SHP77 (cell line): ENCODE measurements at regions not wholly inside any gene's neighbourhood (a gene's known extent, or its start where the extent isn't known, plus 50 kb on each side); places are given as distances from the start of the nearest gene placed in this dataset.

Source experiments
- DNase-seq, 2 experiments: peaks; one replicate each; lab custom pipeline; 2025; lab: John Stamatoyannopoulos, UW

DNA sequence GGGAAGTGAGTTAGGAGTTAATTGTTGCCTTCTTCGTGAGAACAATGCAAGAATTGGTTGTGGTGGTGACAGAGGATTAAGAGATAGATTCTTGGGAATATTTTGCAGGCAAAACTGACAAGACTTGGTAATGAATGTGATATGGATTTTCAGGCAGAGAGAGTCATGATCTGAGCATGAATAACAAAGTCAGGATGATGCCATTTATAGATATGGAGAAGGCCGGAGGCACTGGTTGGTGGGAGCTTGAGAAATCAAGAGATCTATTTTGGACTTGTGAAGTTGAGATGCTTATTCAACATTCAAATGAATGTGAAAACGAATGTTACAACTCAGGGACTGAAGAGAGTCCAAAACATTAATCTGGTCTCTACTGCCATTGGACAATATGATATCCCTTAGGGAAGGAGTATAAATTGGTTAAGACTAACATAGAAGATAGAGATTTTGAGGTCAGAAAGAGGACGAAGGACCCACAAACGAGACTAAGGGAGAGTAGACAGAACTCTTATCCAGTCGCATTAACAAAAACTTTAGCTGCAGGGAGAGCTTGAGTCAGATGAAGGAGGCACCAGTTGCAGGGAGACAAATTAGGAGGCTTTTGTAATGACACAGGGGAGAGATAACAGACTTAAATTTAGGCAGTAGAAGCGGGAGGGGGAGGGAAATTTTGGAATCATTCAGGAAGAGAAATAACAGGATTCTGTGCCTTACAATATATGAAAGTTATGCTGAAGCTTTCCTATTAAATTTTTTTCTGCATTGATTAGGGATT, 1090.6 kb downstream of the GALC start:
- no peak for DNase-seq

DNA sequence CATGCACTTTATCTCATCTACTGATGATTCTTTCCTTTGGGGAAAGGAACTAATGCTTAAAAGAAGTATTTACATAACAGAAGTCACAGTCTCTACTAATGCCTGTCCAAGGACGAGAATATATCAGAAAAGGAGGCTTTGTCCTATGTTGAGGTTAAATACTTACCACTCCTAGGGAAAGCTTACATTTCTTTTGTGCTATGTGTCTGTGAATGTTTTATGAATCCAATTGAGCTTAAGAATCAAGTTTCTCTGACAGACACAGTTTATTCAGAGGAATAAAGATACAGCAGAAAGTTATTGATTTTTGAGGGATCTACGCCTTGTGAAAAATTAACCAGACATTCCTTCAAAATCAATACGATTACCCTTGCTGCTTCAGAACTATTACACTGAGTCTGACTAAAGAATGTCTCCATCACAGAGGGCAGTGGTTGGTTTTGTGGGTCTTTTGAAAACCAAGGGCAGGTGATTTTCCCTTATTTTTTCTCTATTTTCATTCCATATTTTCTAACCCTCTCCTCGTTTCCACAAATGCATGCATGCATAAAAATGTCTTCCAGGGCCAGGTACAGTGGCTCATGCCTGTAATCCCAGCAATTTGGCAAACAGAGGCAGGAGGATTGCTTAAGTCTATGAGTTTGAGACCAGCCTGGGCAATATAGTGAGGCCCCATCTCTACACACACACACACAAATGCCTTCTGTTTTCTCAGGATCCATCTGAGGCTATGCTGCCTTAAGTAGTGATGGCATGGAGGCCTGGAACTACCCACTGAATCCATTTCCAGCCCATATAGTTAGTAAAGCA, 1095.1 kb downstream of the GALC start:
- no peak for DNase-seq

DNA sequence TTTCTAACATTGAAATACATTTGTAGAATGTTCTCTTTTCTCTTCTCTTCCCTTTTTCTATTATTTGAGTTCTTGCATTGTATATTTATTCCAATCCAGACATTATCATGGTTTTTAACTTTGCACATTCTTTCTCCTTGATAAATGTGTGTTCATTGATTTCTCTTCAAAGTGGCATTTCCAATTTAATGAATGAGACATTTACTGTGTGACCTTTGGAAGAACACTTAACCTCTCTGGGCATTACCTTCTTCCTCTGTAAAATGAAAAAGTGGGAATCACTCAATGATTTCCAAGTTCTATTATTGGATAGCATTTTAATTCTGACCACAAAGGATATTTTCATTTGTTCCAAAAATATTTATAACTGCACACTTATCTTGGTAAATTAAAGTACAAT, 1095.8 kb downstream of the GALC start:
- DNase-seq: no peak

DNA sequence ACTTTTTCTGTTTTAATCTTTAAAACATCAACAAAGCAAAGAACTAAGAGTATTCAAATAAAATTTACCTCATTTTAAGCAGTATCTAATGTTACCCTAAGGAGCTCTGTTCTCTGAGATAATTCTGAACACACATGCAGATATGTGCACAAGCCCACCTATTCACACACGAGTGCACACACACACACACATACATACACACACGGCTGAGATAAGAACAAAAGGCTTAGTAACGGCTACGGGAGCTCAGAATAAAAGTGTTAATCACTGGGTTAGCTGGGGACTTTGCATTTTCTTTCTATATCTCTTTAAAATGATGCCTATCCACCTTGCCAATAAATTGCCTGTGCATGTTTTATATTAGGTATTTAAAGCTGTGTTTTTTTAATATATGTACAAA, 1096.3 kb downstream of the GALC start:
- DNase-seq: no peak

DNA sequence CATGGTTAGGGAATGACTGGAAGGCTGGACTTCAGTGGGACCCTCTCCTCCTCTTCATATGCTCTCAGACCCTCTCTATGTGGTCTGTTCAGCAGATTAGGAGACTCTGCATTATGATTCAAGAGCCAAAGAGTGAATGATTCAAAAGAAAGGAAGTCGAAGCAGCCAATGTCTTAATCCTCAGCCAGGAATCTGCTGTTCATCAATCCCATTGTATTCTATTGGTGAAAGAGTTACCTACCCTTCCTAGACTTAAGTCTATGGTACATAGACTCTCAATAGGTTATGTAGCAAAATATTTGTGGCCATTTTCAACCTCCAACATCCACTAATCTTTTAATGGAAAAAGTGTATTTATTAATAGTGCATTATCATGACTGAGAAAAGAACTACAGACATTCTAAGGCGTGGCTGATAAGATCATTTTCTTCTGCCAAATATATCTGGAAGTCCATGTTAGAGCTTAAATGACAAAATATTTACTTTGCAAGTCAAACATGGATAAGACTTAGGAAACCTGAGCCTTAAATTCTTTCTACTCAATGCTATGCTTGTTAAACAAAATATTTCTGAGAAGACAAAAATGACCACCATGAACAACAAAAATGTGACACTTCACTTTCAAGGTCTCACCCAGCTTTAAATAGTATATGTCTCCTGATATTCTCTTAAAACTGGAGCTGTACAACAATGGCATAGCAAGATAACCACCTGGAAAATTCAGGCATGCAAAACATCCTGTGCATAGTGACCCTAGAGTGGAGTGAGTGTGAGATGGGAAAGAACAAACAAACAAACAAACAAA, 1100.6 kb downstream of the GALC start:
- DNase-seq: no peak

DNA sequence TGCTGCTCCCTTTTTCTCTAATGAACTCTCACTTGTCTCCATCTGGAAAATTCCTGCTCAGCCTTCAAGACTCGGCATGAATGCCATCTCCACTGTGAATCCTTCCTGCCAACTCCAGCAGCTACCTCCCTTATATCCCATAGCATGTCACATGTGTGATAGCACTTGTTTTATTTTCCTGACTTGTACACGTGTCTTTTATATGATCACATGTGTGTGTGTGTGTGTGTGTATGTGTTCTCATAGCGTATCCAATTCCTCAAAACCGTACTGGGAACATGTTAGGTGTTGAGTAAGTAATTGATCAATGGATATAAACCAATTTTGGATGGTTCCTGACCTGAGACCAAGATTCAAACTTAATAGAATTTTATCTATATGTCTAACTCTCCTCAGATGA, 1107.7 kb downstream of the GALC start:
- DNase-seq: no peak

DNA sequence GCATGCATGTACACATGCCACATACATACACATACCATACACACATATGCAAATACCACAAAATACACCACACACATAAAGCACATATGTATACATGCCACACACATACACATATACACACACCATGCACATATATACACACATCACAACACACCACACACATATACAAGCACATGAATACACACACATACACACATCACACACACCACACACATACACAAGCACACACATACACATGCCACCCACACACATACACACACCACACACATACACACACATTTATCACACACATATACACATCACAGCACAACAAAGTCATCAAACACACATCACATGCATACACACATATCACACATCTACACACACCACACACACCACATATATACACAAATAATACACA, 1108.5 kb downstream of the GALC start:
- DNase-seq: no peak

DNA sequence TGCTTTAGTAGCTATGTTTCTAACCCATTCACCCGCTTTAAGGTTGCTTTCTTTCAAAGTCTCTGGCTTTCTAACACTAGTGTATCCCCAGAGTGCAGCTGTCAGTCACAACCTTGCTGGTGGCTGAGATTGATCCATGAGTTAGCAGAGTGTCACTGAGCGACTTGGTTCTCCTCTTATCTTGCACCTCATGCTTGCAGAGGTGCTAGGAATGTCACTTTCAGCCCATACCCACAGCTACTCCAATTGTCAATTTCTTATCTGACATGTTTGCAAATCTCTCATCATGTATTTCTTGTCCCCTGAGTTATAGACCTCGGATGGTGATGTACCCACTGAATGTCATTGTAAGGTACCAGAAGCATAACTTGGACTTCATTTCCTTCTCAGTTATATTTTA, 1110.2 kb downstream of the GALC start:
- DNase-seq: no peak

DNA sequence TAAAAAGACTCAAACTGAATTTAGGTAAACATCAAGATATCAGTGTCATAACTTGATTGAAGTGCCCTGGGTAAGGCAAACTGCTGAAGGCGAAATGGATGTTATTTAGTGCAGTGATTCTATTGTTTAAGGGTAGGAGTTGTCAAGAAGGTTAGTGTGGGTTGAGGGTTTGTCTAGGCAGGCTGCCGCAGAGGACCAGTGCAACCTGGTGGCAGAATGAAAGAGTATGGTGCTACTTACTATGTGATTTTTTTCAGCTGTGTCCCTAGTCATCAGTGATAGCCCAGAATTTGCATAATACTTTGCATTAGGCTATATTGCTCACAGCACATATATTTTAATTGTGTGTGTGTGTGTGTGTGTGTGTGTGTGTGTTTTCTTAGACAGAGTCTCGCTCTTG, 1127.0 kb downstream of the GALC start:
- no peak for DNase-seq

DNA sequence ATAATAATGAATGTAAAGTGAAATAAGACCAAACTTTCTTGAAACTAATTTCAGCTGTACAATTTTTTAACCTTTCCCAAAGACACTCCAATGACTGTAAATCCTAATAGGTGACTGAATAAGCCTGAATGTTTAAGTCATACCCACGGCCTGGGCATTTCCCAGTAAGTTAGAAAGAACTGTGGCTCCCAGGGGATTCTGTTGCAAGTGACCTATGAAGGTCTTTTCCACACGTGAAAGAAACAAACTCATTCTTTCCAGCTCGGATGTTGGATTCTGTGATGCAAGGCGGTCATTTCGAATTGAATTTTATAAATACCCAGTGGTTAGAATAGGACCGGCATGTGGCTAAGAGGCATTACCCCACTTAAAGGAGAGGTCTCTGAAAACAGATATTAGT, 1134.4 kb downstream of the GALC start:
- no peak for DNase-seq

DNA sequence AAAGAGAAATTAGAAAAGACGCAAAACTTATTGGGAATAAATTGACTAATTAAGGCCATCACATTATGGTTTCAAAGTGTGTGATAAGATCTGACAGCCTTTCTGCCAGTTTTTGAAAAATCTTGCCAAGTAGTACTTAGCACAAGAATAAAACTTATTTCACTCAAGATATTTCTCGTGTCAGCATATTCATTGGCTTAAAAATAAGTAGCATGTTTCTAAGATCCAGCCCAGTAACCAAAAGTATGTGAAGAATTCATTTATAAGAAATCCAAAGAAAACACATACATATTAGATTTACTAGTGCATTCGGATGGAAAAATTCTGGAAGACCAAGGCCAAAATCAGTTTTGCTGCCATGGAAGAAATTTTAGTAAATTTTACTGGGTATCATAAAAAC, 1135.0 kb downstream of the GALC start:
- DNase-seq: no peak

DNA sequence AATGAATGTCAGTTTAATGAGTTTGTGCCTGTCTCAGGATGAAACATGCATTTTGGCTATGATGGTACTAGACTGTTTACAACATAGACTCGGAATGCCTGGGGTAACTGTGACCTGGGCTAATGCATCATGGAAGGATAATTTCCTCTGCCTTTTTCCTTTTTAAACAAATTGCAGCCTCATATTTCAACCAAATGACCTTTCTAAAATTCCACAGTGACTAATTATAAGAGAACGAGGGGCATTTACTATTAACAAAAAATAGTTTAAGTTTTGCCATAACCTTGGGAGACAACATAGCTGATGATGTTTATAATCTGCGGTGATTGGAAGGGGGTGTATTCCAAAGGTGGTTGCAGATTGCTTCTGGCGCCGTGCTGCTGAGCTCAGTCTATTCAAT, 1140.5 kb downstream of the GALC start:
- DNase-seq: no peak

DNA sequence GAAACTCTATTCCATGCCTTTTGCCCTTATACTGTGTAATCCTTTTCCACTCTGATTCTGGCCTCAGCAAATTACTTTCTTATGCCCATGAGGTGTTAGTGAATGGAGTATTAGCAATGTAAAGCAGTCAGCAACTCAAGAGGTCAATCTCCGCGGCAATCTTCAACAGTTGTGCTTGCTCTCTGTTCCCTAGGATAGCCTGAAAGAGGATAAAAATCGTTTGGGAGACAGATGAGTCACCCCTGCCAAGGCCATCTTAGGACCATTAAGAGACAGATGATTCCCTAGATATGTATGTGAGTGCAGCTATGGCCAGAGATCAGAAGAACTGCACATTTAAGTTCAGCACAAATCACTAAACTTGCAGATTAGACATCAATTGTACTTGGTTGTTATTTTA, 1145.8 kb downstream of the GALC start:
- DNase-seq: no peak

DNA sequence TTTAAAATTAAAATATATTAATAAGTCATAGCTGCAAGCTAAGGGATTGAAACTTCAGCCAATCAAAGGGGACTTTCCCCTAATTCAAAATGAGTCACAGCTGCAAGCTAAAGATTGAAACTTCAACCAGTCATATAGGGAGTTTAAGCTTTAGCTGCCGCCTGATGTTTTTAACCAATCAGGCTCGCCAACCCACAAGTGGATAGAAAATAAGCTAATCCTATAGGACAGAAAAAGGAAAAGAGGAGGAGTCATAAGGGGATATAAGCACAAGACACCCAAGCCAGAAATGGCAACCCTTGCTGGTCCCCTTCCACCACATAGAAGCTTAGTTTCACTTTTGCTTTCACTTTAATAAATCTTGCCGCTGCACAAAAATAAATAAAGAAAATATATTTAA, 1154.6 kb downstream of the GALC start:
- DNase-seq: no peak

DNA sequence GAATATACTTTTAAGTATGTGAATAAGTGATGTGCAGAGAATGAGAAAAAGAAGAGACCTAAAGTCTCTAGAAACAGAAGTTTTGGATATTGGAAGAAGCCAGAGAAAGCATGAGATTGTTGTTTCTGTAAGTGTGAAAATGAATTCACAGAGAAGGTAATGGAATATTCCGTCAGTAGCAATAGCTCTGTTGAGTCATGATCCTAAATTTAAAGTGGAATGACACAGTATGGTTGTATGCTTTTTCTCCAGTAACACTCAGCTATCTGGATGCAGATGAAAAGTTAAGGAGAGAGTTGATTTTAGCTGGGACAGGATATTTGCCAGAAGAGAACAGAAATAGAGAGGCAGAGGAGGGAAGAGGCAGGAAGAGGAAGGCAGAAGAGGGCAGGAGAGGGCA, 1166.3 kb downstream of the GALC start:
- no peak for DNase-seq

DNA sequence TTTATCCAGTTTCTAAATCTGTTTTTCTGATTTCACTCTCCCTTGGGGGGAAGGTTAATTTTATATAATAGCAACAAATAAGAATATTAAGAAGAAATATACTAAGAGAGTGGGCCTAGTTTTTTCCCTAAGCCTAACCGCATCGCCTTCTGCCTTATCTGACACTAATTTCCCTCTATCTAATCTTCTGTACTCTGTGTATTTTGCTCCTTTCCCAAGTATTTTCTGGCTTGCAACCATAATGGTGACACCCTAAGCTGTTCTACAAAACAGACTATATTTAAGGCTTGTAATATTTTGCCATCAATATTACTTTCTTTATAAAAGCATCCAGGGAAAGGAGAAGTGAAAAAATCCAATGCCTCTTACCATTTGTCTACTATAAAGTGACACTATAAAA, 1168.8 kb downstream of the GALC start:
- DNase-seq: no peak

DNA sequence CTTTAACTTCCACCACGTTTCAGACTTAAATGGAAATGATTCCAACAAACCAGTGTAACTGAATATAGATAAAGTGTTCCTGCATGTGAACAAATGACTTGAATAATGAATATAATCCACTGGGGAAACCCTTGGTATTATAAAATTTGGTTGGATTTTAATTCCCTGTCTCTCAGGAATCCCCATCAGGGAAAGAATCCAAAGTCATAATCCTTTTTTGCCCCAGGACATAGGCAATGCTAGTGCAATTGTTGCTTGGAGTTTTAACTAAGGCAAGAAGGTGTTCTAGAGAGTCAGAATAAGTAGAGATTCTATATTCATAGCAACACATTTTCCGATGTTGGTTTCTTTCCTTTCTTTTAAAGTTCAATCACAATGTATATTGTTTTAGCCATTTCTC, 1169.4 kb downstream of the GALC start:
- DNase-seq: no peak

DNA sequence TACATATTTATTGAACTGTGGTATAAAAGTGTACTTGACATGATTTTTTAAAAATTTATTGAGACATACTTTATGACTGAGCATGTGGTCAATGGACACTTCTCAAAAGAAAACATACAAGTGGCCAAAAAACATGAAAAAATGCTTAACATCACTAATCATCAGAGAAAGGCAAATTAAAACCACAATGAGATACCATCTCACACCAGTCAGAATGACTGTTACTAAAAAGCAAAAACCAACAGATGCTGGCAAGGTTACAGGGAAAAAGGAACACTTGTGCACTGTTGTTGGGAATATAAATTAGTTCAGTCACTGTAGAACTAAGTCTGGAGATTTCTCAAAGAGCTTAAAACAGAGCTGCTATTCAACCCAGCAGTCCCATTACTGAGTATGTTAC, 1177.6 kb downstream of the GALC start:
- DNase-seq: no peak

DNA sequence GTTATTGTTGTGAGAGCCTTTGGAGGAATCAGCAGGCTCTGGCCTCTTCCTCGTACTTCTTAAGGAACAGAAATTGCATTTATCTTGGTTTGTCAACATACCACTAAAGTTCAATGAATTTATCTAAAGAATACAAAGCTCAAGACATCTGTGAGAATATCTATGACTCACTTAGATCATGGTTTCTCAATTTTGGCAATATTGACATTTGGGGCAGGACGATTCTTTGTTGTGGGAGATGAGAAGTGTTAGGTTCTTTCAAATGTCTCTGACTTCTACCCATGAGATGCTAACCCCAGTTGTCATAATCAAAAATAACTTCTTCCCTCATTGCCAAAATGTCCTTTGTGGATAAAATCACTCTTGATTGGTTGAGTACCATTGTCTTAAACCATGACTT, 1190.3 kb downstream of the GALC start:
- no peak for DNase-seq

DNA sequence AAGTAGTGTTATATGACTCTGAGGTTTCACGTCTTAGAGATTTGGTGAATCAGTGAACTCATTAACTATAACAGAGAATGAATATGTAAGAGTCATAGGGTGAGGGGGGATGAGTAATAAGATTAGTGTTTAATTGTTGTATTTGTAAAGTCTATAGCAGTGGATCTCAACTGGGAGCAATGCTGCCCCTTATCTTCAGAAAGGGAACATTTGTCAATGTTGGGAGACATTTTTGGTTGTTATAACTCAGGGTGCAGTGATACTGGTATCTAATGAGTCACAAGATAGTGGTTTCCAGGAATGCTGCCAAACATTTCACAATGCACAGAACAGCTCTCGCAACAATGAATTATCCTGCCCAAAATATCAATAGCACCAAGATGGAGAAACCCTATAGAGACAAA, 1193.7 kb downstream of the GALC start:
- DNase-seq: no peak

DNA sequence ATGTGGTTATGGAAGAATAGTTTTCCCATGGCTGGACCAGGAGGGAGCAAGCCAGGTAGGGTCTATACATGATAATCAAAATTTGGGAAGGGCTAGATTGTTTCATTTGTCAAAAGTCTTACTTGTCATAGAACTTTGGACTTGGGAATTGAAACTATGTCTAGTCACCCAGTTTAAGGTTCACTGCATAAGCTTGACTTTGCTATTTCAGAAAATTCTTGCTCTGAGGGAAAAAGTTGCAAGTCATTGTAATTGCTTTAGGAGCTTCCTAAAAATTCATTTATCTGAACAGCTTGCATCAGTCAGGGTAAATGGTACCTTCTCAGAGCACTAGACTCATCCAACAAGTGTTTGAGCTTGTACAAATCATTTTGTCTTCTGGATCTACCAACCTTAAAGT, 1194.7 kb downstream of the GALC start:
- DNase-seq: no peak

DNA sequence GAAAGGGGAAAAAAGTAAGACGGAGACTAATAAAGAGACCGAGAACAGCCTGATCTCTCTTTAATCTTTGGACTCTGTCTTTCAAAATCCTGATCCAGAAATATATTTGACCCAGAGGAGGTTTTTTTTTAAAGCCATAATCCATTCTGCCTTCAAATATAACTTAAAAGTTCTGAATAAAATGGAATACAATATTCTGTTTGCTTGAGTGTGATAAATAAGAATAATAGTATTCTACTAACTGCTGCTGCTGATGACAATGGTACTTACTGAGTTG, 1196.0 kb downstream of the GALC start:
- DNase-seq: no peak
